ENCODE measurements at regions not wholly inside any gene's neighbourhood (a gene's known extent, or its start where the extent isn't known, plus 50 kb on each side); places are given as distances from the start of the nearest gene placed in this dataset.
"Not testable (repeated sequence)": the region's sequence is repeated elsewhere in the genome, so short reads cannot be mapped to it uniquely, and the experiment has no call there.

GRCh38 chr18:55974521-55974920 lies 386.5 kb upstream of the TCF4 start:
- no peak for TF ChIP-seq CTCF (IDR thresholded peaks at IDR 0.05; ENCODE audit: extremely low read depth, missing control alignments)
- no peak for DNase-seq (ENCODE audit: low spot score)

DNA sequence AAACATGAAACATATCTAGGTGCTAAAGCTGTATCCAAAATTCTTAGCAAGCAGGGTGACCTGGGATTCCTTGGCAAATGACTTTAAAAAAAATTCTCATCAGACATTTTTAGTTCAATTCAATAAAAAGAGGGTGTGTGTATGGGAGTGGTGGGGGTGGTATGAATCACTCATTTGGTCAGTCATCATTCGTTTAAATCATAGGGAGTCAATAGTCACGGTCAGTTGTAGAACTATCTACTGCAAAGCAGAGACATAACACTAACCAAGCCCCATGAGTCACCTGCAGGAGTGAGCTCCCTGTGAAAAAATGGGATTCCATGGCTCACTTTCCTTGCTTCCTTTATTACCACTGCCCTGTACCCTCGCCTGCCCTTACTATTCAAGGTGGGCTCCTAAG lies 380.6 kb upstream of the TCF4 start:
- no peak for DNase-seq (ENCODE audit: low spot score)
- TF ChIP-seq CTCF (IDR thresholded peaks at IDR 0.05; ENCODE audit: extremely low read depth, missing control alignments): no peak

GRCh38 chr18:55967019-55967418 lies 379.0 kb upstream of the TCF4 start:
- no peak for DNase-seq (ENCODE audit: low spot score)

GRCh38 chr18:55964171-55964570 lies 376.2 kb upstream of the TCF4 start:
- DNase-seq (ENCODE audit: low spot score): no peak
- no peak for TF ChIP-seq CTCF (IDR thresholded peaks at IDR 0.05; ENCODE audit: extremely low read depth, missing control alignments)

More at GRCh38 chr18:55967019-55967418, 379.0 kb upstream of the TCF4 start:
- no peak for TF ChIP-seq CTCF (IDR thresholded peaks at IDR 0.05; ENCODE audit: extremely low read depth, missing control alignments)

DNA sequence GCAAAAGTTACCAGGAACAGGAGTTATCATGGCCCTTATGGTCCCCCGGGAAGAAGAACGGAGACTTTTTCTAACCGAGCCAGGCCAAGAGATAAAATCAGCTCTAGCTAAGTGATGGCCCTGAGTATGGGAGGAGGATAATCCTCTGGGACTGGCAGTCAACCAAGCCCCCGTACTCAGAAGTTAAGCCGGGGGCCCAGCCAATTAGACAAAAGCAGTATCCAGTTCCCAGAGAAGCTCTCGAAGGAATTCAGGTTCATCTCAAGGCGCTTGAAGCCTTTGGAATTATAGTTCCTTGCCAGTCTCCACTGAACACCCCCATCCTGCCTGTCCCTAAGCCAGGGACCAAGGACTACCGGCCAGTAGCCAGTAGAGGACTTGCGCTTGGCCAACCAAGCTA lies 365.3 kb upstream of the TCF4 start:
- TF ChIP-seq CTCF (IDR thresholded peaks at IDR 0.05; ENCODE audit: extremely low read depth, missing control alignments): no peak
- DNase-seq (ENCODE audit: low spot score): no peak

DNA sequence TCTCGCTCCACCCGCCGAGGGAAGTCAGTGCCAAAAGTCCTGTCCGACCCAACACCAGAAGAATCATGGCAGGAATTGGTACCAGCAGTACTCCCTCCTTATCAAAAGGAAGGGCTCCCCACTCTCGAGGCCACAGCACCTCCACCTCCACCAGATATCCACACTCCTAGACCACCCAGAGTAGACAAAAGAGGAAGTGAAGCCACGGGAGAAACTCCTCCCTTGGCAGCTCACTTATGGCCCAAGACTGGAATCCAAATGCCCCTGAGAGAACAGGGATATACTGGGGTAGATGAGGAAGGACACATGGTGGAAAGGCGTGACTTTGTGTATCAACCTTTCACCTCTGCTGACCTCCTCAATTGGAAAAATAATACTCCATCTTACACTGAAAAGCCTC lies 363.7 kb upstream of the TCF4 start:
- not testable (repeated sequence) for DNase-seq (ENCODE audit: low spot score)

- DNase-seq (ENCODE audit: low spot score): no peak
Measured at GRCh38 chr18:55950379-55951166, 362.6 kb upstream of the TCF4 start.

More at GRCh38 chr18:55950379-55951166, 362.6 kb upstream of the TCF4 start:
- no peak for TF ChIP-seq CTCF (IDR thresholded peaks at IDR 0.05; ENCODE audit: extremely low read depth, missing control alignments)
